GM21737 (cell line): ENCODE measurements at regions not wholly inside any gene's neighbourhood (a gene's known extent, or its start where the extent isn't known, plus 50 kb on each side); places are given as distances from the start of the nearest gene placed in this dataset.
"Not testable (repeated sequence)": the region's sequence is repeated elsewhere in the genome, so short reads cannot be mapped to it uniquely, and the experiment has no call there.

ENCODE experiments used
- ATAC-seq: cut with Tn5 transposase; IDR thresholded peaks from one replicate; pipeline ENCODE4 v1.9.1; 2021; ENCODE audit warnings: mild to moderate bottlenecking, moderate library complexity; ENCODE audit not compliant: unreplicated experiment

DNA sequence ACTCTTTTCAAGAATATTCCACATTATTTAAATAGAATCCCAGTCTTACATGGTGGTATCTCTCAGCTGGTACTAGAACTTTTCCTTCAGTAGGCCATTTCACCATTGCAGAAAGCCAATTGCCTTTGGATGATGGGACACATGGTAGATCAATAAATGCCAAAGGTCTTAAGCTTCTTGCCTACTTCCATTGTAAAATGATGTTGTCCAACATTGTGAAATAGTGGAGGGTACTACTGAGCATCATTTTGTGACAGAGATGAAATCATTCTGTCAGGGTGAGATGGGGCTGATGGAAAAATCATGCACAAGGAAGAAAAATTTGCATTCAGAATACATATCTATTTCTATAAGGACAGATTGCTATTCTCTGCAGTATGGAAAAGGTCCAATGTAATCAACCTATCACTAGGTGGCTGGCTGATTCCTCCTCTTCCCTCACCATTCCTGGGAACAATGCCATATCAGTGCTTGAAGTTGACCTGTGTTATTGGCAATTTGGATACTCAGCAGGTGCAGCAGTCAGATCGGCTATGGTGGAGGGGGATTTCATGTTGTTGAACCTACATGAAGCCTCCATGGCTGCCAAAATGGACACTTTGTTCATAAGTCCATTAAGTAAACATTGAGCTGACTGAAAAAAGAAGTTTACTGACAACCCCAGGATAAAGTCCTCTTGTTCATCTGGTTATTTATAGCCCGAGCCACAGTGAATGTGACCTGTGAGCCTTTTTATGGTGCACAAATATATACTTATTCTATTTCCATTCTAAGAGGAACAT, 596.9 kb upstream of the ARPP21 start:
- no peak for ATAC-seq

DNA sequence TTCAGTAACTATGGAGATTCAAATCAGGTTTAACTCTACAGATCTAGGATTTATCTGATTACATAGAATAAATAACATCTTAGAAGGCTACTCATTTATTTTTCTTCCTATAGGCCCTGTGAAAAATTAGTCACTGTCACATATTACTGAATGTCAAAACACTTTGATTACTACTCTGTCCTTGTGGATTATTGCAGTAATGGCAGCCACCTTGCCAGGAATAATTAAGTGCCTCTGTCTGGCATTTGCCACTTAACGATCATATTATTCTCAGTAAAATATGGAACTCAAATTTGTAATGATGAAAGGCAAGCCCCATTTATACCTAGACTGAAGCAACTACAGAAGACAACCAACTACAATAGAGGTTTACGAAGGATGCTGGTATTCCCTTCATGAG, 596.3 kb upstream of the ARPP21 start:
- no peak for ATAC-seq

DNA sequence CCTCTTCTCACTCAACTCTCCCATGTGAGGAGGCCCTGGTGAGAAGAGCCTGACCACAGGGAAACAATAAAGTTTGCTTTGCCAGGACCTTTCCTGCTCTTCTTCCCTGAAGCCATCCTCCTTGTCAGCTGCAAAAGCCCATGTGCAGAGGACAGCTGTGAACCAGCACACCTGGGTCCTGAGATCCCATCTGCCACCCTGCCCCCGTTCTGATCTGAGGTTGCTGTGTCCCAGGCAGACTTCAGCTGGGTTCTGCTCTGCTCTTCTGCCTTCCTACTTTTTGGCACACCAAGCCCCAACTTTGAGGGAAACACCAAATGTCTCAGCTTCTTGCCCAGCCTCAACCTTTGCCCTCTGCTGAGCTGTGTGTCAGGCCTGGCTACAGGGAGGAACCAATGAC, 595.1 kb upstream of the ARPP21 start:
- ATAC-seq, result no peak

DNA sequence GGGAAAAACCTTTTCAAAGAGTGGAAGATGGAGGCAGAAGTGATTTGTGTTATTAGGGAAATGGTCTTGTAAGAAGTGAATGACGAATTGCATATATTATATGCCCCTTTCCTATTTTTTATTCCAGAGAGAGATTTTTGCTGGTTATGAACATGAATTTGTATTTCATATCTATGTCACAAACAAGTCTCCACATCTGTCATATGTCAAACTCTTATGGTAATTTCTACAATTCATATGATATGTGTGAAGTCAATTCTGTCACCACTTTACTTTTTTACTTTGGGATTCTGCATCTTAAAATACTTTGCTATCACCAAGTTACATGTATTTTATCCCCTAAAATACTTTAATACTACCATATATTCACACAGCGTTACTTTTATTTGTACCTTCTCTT, 594.2 kb upstream of the ARPP21 start:
- no peak for ATAC-seq

DNA sequence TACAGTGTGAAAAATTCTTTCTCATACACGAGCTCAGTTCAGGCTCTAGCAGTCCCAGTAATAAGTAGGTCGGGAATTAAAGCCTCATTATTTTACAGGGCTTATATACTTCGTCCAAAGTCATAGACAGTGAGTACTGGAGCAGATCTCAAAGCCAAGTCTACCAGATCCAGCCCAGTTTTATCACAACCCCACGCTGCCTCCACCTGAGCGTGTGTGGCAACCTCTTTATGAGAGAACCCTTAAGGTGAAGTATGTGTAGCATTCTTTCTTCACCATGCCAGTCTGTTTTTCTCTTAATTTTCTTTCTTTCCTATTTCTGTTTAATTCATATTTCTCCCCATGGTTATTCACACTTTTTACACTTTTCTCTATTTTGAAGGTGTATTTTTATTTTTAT, 574.6 kb upstream of the ARPP21 start:
- no peak for ATAC-seq

DNA sequence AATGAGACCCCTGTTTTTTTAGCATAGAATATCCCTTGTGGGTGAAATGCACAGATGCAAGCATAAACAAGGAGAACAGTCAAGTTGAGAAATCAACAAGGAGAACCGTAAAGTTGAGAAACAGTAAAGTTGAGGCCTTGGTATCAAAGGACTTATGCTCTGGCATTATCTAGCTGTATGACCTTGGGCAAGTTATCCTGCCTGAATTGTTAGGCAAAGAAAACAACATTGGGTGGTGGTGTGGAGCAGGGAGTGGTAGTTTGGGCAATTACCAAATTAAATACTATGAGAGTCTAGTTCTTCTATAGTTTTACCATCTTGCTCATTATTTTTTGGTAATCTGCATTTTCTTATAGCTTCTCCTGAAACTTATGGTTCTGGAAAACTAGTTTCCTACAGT, 573.4 kb upstream of the ARPP21 start:
- ATAC-seq, result no peak

DNA sequence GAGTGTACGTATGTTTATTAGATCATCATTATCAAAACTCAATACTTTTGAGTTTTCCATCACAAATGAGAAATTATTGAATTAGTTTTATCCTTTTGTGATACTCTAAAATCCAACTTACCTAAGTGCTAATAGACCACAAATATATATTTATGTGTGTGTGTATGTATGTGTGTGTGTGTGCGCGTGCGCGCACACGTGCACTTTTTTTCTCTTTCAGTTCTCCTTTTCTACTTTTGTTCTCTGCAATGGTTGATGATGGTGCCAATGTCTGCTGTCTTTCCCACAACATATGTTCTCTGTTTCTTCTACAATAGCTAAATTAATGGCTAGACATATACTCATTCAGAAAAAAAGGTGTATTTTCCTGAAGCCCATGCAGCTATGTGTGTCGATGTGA, 571.6 kb upstream of the ARPP21 start:
- ATAC-seq, result no peak

DNA sequence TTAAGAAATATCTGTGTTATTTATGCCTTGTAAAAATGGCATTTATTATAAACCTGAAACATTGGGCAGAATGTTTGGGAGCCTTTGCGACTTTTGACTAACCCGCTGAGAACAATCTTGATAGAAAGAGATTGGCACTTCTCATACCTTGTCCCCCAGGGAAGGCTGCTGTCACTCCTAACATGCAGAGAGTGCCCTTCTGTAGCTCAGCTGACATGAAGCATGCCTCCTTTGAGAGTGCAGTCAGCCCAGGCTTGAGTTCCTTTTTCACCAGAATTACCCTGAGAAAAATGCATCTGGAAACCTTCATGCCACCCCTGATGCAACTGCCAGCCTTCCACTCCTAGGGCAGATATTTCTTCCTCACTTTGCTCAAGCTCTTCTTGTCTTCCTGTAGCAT, 569.2 kb upstream of the ARPP21 start:
- ATAC-seq, result no peak

DNA sequence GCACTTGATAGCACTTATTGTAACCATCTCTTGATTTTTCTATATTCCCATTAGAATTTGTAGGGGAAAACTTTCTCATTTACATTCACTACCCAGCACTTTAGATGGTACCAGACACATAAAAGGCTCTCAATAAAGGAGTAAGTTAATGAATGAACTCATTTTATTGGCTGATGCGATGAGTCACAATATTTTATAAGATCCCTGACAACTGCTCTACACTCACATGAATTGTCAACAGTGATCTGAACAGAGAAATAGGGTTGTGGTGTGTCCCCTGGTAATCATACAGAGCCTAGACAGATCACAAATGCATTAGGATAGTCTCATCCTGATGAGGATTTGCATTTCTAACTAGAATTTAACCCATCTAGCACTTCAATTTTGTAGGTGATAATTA, 567.6 kb upstream of the ARPP21 start:
- no peak for ATAC-seq

DNA sequence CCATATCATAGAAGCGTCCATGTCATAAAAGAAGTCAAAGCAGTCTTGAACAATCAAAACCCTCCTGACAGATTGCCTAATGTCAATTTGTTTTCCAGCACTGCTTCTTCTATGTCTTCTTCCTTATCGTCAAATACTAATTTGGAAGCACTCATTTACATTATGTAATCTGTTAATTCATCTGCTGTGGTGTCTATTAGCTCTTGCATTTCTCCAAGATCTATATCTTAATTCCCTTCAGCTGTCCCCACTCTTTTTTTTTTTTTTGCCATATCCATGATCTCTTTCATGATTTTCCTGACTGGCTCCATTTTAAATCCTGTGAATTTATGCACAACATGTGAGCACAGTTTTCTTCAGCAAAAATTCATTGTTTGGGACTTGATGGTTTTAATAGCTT, 560.5 kb upstream of the ARPP21 start:
- no peak for ATAC-seq

DNA sequence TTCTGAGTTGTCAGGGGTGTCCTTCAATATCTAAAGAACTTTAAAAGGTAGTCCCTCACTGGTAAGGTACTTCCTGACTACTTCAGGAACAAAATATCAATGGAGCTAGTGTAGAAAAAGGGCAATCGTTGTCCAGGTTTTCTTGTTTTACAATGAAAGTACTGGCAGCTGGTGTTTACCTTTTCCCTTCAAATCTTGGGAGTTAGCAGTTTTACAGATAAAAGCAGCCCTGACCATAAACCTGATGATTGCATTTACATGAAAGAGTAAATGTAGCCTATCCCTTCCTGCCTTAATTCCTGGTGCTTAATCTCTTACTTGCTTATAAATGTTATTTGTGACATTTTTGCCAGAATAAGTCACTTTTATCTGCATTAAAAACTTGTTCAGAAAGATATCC, 559.9 kb upstream of the ARPP21 start:
- ATAC-seq, result no peak

DNA sequence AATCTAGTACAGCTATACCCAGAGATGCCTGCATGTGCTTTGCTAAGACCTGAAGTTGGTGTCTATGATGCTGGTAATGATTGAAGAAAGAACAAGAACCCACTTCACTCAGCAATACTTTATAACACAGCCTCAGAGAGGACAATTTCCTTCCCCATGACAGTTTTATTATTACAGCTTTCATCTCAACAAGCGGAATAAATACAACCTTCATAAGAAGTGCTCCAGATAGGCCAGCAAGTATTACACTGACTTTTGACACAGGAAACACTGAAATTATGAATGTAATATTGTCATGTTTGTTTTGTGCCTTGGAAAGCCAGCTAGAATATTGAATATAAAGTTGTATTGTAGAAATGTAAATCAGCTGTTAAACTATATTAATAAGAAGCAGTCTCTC, 557.4 kb upstream of the ARPP21 start:
- ATAC-seq, result no peak

DNA sequence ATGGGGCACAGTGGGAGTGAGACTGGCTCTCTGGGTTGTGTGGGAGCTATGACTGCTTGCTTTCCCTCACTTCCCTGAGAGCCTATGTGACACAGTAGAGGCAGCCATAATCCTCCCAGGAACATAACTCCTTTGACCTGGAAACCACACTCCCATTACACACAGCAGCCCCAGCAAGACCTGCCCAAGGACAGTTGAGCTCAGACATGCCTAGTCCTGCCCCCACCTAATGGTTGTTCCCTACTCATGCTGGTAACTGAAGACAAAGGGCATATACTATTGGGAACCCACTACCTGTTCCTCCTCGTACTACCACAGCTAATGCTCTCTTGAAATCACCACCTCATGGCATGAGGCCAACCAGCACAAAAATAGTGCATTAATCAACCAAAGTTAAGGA, 550.4 kb upstream of the ARPP21 start:
- no peak for ATAC-seq

DNA sequence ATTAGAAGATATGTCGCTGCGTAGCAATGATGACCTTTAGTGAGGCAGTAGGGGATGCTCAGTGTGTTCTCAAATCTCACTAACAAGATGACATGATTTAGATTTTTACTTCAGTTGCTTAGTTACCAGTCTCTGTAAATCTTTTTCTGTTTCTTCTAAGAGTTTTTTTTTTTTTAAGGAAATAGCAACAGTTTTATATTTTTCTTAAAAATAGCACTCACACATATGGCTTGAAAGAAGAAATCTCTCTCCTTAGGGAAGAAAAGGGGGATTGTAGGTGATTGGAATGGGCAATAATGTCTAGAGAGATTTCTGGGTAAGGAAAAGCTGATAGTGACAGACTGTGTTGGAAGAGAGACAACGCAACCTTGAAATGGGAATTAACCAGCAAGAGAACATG, 524.6 kb upstream of the ARPP21 start:
- no peak for ATAC-seq

DNA sequence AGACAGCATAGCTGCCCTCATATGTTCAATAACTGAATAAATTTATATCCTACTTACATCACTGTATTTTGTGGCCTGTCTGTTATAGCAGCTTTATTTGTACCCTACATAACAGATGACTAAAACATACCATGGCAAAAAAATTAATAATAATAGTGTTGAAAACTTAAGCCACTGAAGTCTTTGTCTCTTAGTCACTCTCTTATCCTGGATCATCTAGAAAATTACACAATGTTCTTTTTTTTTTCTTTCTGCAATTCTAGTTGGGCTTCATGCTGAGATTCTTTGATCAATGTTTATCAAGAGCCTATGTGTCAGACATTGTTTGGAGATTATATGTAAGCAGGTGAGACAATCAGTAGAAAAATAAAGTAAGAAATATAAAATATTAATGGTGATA, 519.3 kb upstream of the ARPP21 start:
- ATAC-seq, result no peak

DNA sequence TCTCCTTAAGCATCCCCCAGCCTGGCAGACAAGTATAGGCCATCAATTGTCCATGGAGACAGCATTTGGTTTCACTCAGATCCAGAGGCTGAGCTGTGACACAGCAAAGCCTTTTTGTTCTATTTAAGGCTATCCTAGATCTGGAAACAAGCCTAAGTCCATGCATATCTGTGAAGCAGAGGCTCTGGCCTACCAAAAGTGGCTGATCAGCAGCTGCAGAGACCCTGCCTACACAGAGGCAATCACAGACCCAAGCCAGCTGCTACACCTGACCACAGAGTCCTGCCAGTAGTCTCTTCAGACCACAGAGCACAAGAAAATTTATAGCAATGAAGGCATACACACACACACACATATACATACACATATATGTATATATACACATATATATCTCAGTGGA, 501.7 kb upstream of the ARPP21 start:
- no peak for ATAC-seq

DNA sequence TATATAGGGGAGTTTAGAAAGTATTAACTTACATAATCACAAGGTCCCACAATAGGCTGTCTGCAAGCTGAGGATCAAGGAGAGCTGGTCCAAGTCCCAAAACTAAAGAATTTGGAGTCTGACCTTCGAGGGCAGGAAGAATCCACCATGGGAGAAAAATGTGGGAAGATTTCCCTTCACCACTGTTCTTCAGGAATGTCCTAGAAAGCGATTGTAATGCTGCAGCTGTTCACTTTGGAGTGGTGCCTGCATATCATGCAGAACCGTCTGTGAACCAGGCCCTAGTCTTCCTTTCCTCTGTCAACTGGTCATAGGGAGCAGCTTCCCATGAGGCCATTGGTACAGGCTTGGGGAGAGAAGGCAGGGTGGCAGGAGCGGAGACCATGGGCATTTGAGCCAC, 497.9 kb upstream of the ARPP21 start:
- ATAC-seq, result no peak

DNA sequence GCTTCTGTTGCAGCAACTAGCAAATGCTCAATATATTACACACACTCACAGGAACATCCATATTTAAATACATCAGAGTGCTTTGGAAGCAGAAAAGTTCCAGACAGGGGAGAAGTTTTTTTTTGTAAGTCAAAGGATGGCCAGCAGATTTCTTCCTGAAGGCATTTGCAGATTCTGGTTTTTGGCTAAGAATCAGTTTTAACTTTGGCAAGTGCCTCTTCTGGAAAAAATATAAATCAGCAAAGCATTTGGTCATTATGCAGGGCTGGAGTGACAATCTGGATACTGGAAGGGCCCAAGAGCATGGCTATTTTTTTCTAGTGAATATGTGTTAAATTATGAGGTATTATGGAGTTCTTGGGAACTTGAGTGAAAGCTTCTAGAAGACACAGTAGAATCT, 495.3 kb upstream of the ARPP21 start:
- ATAC-seq, result no peak

DNA sequence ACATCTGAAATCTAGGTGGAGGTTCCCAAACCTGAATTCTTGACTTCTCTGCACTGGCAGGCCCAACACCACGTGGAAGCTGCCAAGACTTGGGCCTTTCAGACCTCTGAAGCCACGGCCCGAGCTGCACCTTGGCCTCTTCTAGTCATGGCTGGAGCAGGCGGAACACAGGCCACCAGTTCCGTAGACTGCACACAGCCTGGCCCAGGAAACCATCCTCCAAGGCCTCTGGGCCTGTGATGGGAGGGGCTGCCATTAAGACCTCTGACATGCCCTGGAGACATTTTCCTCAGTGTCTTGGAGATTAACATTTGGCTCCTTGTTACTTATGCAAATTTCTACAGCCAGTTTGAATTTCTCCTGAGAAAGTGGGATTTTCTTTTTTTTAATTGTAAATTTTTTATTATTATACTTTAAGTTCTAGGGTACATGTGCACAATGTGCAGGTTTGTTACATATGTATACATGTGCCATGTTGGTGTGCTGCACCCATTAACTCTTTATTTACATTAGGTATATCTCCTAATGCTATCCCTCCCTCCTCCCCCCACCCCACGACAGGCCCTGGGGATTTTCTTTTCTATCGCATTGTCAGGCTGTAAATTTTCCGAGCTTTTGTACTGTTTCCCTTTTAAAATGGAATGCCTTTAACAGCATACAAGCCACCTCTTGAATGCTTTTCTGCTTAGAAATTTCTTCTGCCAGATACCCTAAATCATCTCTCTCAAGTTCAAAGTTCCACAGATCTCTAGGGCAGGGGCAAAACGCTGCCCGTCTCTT, 492.9 kb upstream of the ARPP21 start:
- ATAC-seq, result not testable (repeated sequence)

DNA sequence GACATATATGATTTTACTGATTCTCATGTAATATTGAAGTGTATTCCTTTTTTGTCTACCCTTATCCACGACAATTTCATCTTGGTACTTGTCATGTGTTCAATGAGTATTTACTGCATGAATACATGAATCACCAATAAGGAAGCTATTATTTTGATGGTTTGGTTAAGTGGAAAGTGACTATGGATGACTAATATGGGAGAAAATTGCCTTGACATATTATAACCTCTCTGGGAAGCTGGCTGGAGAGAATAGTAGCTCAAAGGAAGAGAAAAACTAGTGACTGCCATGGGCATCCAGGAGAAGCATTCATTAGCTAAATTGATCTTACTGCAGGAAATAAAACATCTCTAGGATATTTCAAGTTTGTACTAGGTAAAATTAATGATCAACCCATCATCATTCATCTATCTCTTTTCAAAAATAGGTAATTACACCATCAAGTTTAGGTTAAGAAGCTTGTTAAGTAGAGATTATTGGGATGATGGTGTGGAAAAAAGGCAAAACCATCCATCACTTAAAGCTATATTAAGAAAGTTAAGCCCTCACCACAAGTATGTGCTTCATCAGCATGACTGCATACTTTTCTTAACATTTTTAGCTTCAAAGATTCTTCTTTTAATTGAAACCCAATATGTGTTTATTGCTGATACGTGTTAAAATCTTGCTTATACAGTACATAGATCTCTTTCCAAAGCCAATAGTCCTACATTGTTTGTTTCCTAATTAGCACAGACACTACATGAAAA, 455.2 kb upstream of the ARPP21 start:
- ATAC-seq, result no peak

DNA sequence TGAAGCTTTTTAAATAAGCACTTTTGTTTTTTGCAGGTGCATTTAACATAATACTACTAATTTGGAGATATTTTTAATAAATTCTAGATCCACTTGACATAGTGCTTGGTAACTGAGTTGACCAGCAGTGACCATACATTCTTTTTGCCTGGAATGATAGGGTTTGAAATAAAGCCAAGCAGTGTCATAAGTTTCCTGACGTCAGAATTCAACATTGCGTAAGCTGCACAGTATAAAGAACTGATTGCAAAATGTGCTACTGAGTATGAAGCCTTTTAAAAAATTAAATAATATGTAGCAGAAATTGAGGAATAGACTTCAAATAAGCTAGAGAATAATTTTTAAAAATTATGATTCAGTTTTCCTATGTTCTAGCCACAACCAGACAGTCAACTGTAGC, 454.6 kb upstream of the ARPP21 start:
- no peak for ATAC-seq

DNA sequence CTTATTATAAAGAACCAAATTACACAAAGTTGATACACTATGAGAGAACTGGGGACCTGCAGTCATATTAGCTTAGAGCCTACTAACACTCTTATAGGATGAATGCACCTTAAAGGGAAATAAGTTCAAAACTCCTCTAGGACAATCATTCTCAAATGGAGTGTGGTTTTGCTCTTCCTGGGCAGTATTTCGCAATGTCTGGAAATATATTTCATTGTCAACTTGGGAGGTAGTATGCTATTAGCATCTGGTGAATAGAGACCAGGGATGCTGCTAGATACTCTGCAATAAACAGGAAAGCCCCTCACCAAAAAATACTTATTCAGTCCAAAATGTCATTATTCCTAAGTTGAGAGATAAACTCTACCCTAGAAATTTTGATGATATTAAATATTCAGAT, 451.4 kb upstream of the ARPP21 start:
- no peak for ATAC-seq
